GM23338 (cell line): ENCODE measurements at regions not wholly inside any gene's neighbourhood (a gene's known extent, or its start where the extent isn't known, plus 50 kb on each side); places are given as distances from the start of the nearest gene placed in this dataset.

Source experiments
- ATAC-seq: fragments of 200-7000 bp; cut with Tn5 transposase; 3 replicates; pipeline ENCODE4 v1.9.1; 2020
- DNase-seq: peaks from one replicate; pipeline ENCODE4 v3.0.0-alpha.2; 2015; ENCODE audit warnings: low spot score
- H2AFZ ChIP-seq: fragments of 200-600 bp; sonication (generic); 2 replicates; pipeline ENCODE4 v1.8.0; 2016; ENCODE audit warnings: antibody characterized with exemption, mild to moderate bottlenecking, moderate library complexity
- H3F3A ChIP-seq: fragments of 200-600 bp; sonication (generic); replicated peaks from 2 replicates; pipeline ENCODE4 v1.8.0; 2017; ENCODE audit warnings: antibody characterized with exemption, mixed run types, low read depth
- H3K27ac ChIP-seq: fragments of 200-600 bp; sonication (generic); 2 replicates; pipeline ENCODE4 v1.6.1; 2016; ENCODE audit warnings: low read depth
- H3K27me3 ChIP-seq: fragments of 200-600 bp; sonication (generic); 2 replicates; pipeline ENCODE4 v1.8.0; 2016; ENCODE audit warnings: mild to moderate bottlenecking, mixed run types, moderate library complexity; ENCODE audit not compliant: insufficient read depth
- H3K36me3 ChIP-seq: fragments of 200-600 bp; sonication (generic); 2 replicates; pipeline ENCODE4 v1.8.0; 2016; ENCODE audit warnings: mild to moderate bottlenecking; ENCODE audit not compliant: insufficient read depth
- H3K4me1 ChIP-seq: fragments of 200-600 bp; sonication (generic); 2 replicates; pipeline ENCODE4 v1.8.0; 2016; ENCODE audit warnings: mild to moderate bottlenecking, moderate library complexity; ENCODE audit not compliant: insufficient read depth
- H3K4me2 ChIP-seq: fragments of 200-600 bp; sonication (generic); 2 replicates; pipeline ENCODE4 v1.7.1; 2017; ENCODE audit warnings: mixed run types
- H3K4me3 ChIP-seq: fragments of 200-600 bp; sonication (generic); 2 replicates; pipeline ENCODE4 v1.6.1; 2016; ENCODE audit warnings: mixed run types
- H3K79me2 ChIP-seq: fragments of 200-600 bp; sonication (generic); replicated peaks from 2 replicates; pipeline ENCODE4 v1.8.0; 2017; ENCODE audit warnings: mild to moderate bottlenecking; ENCODE audit not compliant: insufficient read depth
- H3K9me2 ChIP-seq: fragments of 200-600 bp; sonication (generic); 2 replicates; pipeline ENCODE4 v1.8.0; 2017; ENCODE audit not compliant: insufficient read depth
- H4K20me1 ChIP-seq: fragments of 200-600 bp; sonication (generic); replicated peaks from 2 replicates; pipeline ENCODE4 v1.8.0; 2017; ENCODE audit warnings: mild to moderate bottlenecking; ENCODE audit not compliant: insufficient read depth
- H3K27ac Mint-ChIP-seq: 2 replicates; pipeline ENCODE4 v1.8.0; 2020; ENCODE audit warnings: inconsistent platforms, mild to moderate bottlenecking, moderate library complexity, mixed read lengths
- H3K27me3 Mint-ChIP-seq: 3 replicates; pipeline ENCODE4 v1.8.0; 2022; ENCODE audit warnings: low read depth, mild to moderate bottlenecking, moderate library complexity, mixed read lengths, inconsistent platforms; ENCODE audit not compliant: insufficient read depth, poor library complexity
- H3K36me3 Mint-ChIP-seq: 3 replicates; pipeline ENCODE4 v1.8.0; 2021; ENCODE audit warnings: low read depth, mild to moderate bottlenecking, inconsistent platforms, moderate library complexity, mixed read lengths
- H3K4me1 Mint-ChIP-seq: 3 replicates; pipeline ENCODE4 v1.8.0; 2020; ENCODE audit warnings: mild to moderate bottlenecking, inconsistent platforms, mixed read lengths
- H3K4me3 Mint-ChIP-seq: 3 replicates; pipeline ENCODE4 v1.8.0; 2021; ENCODE audit warnings: moderate library complexity, mild to moderate bottlenecking, inconsistent platforms, mixed read lengths
- H3K9me3 Mint-ChIP-seq: 3 replicates; pipeline ENCODE4 v1.8.0; 2020; ENCODE audit warnings: moderate library complexity, mild to moderate bottlenecking, inconsistent platforms, mixed read lengths
- CTCF ChIP-seq, 2 experiments: fragments of 200-600 bp in 1 of 2; sonication (generic) in 1 of 2; conservative IDR thresholded peaks; 2 replicates each; pipeline versions ENCODE4 v1.5.1 to v1.6.1; 2016 to 2017; ENCODE audit warnings: antibody characterized with exemption in 2 of 2, low read depth in 2 of 2, mild to moderate bottlenecking in 2 of 2, moderate library complexity in 1 of 2
- POLR2AphosphoS5 ChIP-seq: IDR thresholded peaks from 2 replicates; pipeline ENCODE4 v1.6.1; 2016; ENCODE audit warnings: antibody characterized with exemption, low read depth
- TF ChIP-seq, protein P1 (sequence below): IDR thresholded peaks from one replicate; pipeline ENCODE4 v1.6.1; 2018; ENCODE audit warnings: antibody characterized with exemption; ENCODE audit not compliant: unreplicated experiment

DNA sequence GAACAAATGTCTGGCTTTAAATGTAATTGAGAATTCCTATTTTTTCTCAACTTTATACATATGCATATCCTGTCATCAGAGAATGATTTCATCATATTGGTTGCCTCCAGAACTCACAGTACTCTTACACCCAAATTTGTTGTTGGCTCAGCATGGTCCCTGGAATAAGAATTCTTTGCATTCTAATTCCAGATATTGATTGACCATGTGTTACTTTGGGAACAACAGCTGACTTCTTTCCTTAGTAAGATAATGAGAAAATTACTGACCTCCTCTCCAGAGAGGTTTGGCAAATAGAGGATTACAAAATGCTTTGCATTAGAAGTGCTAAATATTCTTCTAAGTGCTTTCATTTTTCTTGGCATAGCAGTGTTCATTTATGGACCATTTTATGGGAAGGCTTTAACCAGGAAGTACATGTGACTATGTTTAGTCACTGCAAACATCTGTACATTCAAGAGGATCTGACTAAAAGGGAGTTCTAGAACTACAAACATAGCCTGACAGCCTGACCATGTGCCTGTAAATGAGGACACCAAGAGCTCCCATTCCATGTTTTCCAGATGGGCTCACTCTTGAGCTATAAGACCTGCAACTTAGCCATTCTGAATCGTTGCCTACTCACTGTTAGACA lies 391.6 kb upstream of the DPPA4 start:
- Histone ChIP-seq H3K4me1 (no peaks in the 10 kb centered on the region), H3F3A (no peaks in the 10 kb centered on the region), H4K20me1 (no peaks in the 10 kb centered on the region), H3K79me2 (no peaks in the 10 kb centered on the region), H3K4me3 (no peak overlapping the region), H2AFZ (no peak overlapping the region), H3K36me3 (no peaks in the 10 kb centered on the region), H3K27ac (no peak overlapping the region), H3K9me2 (no peaks in the 10 kb centered on the region), H3K4me2 (no peak overlapping the region), H3K27me3 (no peaks in the 10 kb centered on the region)
- TF ChIP-seq POLR2AphosphoS5: no peak
- H3K36me3 Mint-ChIP-seq: peaks cover 2% of the 10 kb centered on the region; the same call in 2 of the 3 replicates
- no peak overlapping the region for H3K27ac Mint-ChIP-seq
- peaks cover 12% of the 10 kb centered on the region for H3K9me3 Mint-ChIP-seq
- H3K4me1 Mint-ChIP-seq: no peaks in the 10 kb centered on the region
- no peaks in the 10 kb centered on the region for H3K27me3 Mint-ChIP-seq
- ATAC-seq: no peak
- H3K4me3 Mint-ChIP-seq: no peak overlapping the region
- DNase-seq: no peak

GRCh38 chr3:109731639-109732473 lies 394.5 kb upstream of the DPPA4 start:
- H3K4me1 ChIP-seq: no peaks in the 10 kb centered on the region
- DNase-seq: peak; percentile 74

More at GRCh38 chr3:109731639-109732473, 394.5 kb upstream of the DPPA4 start:
- Histone ChIP-seq H3K27ac (no peak overlapping the region), H3K4me3 (no peak overlapping the region), H3K9me2 (no peaks in the 10 kb centered on the region), H3K27me3 (no peaks in the 10 kb centered on the region), H4K20me1 (no peaks in the 10 kb centered on the region), H3K79me2 (no peaks in the 10 kb centered on the region), H3K4me2 (no peak overlapping the region), H2AFZ (no peak overlapping the region), H3K36me3 (peaks cover 2% of the 10 kb centered on the region; the same call in 1 of the 2 replicates), H3F3A (no peaks in the 10 kb centered on the region)
- Mint-ChIP-seq H3K27ac (no peak overlapping the region), H3K4me3 (no peak overlapping the region), H3K36me3 (peaks cover 22% of the 10 kb centered on the region), H3K9me3 (peaks cover 22% of the 10 kb centered on the region), H3K4me1 (no peaks in the 10 kb centered on the region), H3K27me3 (no peaks in the 10 kb centered on the region)
- TF ChIP-seq CTCF (conservative IDR thresholded peaks at IDR 0.05; ENCODE audit: low read depth in 2 of 2): peak; percentile 86 to 97
- TF ChIP-seq, protein P1, sequence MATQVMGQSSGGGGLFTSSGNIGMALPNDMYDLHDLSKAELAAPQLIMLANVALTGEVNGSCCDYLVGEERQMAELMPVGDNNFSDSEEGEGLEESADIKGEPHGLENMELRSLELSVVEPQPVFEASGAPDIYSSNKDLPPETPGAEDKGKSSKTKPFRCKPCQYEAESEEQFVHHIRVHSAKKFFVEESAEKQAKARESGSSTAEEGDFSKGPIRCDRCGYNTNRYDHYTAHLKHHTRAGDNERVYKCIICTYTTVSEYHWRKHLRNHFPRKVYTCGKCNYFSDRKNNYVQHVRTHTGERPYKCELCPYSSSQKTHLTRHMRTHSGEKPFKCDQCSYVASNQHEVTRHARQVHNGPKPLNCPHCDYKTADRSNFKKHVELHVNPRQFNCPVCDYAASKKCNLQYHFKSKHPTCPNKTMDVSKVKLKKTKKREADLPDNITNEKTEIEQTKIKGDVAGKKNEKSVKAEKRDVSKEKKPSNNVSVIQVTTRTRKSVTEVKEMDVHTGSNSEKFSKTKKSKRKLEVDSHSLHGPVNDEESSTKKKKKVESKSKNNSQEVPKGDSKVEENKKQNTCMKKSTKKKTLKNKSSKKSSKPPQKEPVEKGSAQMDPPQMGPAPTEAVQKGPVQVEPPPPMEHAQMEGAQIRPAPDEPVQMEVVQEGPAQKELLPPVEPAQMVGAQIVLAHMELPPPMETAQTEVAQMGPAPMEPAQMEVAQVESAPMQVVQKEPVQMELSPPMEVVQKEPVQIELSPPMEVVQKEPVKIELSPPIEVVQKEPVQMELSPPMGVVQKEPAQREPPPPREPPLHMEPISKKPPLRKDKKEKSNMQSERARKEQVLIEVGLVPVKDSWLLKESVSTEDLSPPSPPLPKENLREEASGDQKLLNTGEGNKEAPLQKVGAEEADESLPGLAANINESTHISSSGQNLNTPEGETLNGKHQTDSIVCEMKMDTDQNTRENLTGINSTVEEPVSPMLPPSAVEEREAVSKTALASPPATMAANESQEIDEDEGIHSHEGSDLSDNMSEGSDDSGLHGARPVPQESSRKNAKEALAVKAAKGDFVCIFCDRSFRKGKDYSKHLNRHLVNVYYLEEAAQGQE: no peak
- ATAC-seq: peak; percentile 73
